ENCODE measurements at regions not wholly inside any gene's neighbourhood (a gene's known extent, or its start where the extent isn't known, plus 50 kb on each side); places are given as distances from the start of the nearest gene placed in this dataset.

- DNase-seq, result peak; percentile 22
Observed at GRCh38 chr4:130257271-130257670, 1161.3 kb downstream of the C4orf33 start.

More at GRCh38 chr4:130257271-130257670, 1161.3 kb downstream of the C4orf33 start:
- no peak overlapping the region for H4K5ac ChIP-seq (ENCODE audit: low read depth, low read length)
- no peak overlapping the region for H3K9ac ChIP-seq (ENCODE audit: low read depth, low read length)
- no peak overlapping the region for H2BK20ac ChIP-seq (ENCODE audit: low read depth, low read length)
- no peaks in the 10 kb centered on the region for H4K20me1 ChIP-seq (ENCODE audit: insufficient read depth, low read length)
- dilution Hi-C loops (cut with HindIII; ENCODE audit: low sequenced_read_pairs, unreplicated experiment) (no loop called here), intact Hi-C loops (cut with micrococcal nuclease) (no loop called here), in situ Hi-C loops (cut with MboI; ENCODE audit: low sequenced_read_pairs) (no loop called here)
- no peak overlapping the region for H3K27ac ChIP-seq (ENCODE audit: insufficient read depth, low read length)
- no peak overlapping the region for H3K14ac ChIP-seq (replicated peaks; ENCODE audit: low read depth, low read length)
- H3K27me3 ChIP-seq (ENCODE audit: control insufficient read depth, insufficient read depth, low read length), result no peaks in the 10 kb centered on the region
- H2AK5ac ChIP-seq (ENCODE audit: low read depth, low read length), result no peak overlapping the region
- TF ChIP-seq SMC3 (IDR thresholded peaks at IDR 0.05; ENCODE audit: low read depth, low read length) (no peak), NFE2L2 (IDR thresholded peaks at IDR 0.05; ENCODE audit: low read depth, low read length) (no peak), CHD1 (IDR thresholded peaks at IDR 0.05; ENCODE audit: low read depth, low read length) (no peak), BHLHE40 (IDR thresholded peaks at IDR 0.05; ENCODE audit: low read depth, low read length) (no peak), ELK1 (IDR thresholded peaks at IDR 0.05; ENCODE audit: borderline replicate concordance, low read depth, low read length) (no peak), RCOR1 (IDR thresholded peaks at IDR 0.05; ENCODE audit: insufficient replicate concordance, low read length) (no peak), RAD21 (IDR thresholded peaks at IDR 0.05; ENCODE audit: low read length) (no peak), MAFK (IDR thresholded peaks at IDR 0.05; ENCODE audit: low read depth, low read length) (no peak), RFX5 (IDR thresholded peaks at IDR 0.05; ENCODE audit: low read depth, low read length) (no peak), CEBPB (IDR thresholded peaks at IDR 0.05; ENCODE audit: low read depth, low read length) (no peak), CTCF (conservative IDR thresholded peaks at IDR 0.05; ENCODE audit: low read depth, low read length) (no peak), FOS (IDR thresholded peaks at IDR 0.05; ENCODE audit: low read depth, low read length) (no peak), MAZ (IDR thresholded peaks at IDR 0.05; ENCODE audit: borderline replicate concordance, low read depth, low read length) (no peak), POLR2A (IDR thresholded peaks at IDR 0.05; ENCODE audit: low read depth, low read length) (no peak), USF2 (IDR thresholded peaks at IDR 0.05; ENCODE audit: low read depth, low read length) (no peak), MXI1 (IDR thresholded peaks at IDR 0.05; ENCODE audit: borderline replicate concordance, low read depth, low read length) (no peak)
- POLR2A ChIA-PET (ENCODE audit: unreplicated experiment), result no interaction called here
- no peak overlapping the region for H4K8ac ChIP-seq (ENCODE audit: low read depth in 2 of 2, low read length in 2 of 2)
- H3K4ac ChIP-seq (ENCODE audit: low read depth, low read length), result no peak overlapping the region
- no peaks in the 10 kb centered on the region for H3K79me1 ChIP-seq (ENCODE audit: low read depth in 1 of 2, low read length in 2 of 2)
- H3K4me1 ChIP-seq (ENCODE audit: control insufficient read depth, insufficient read depth, low read length), result no peaks in the 10 kb centered on the region
- no peak overlapping the region for H3K18ac ChIP-seq (ENCODE audit: low read depth, low read length)
- H2BK120ac ChIP-seq (ENCODE audit: low read depth, low read length), result no peak overlapping the region
- H3K36me3 ChIP-seq (ENCODE audit: control insufficient read depth, insufficient read depth, low read length), result no peaks in the 10 kb centered on the region
- H2BK15ac ChIP-seq (ENCODE audit: low read depth, low read length), result no peak overlapping the region
- no peak overlapping the region for H2BK5ac ChIP-seq (ENCODE audit: low read depth, low read length, poor library complexity, severe bottlenecking)
- H3K56ac ChIP-seq (ENCODE audit: extremely low read depth, insufficient read depth, low read length), result no peak overlapping the region
- no peak overlapping the region for H2AK9ac ChIP-seq (replicated peaks; ENCODE audit: low read depth, low read length, poor library complexity)
- ATAC-seq (ENCODE audit: low read depth), result no peak
- no peak overlapping the region for H3K4me3 ChIP-seq (ENCODE audit: insufficient read depth, low read depth, low read length)
- CTCF ChIA-PET, result no interaction called here
- 0 out of 2 replicates have a peak, but pooled peaks cover 2% of the 10 kb centered on the region for H3K9me3 ChIP-seq (ENCODE audit: control insufficient read depth, insufficient read depth, low read length)
- no peaks in the 10 kb centered on the region for H3K9me1 ChIP-seq (ENCODE audit: insufficient read depth, low read length)
- no peak overlapping the region for H3K4me2 ChIP-seq (ENCODE audit: low read depth, low read length)
- H2AFZ ChIP-seq (replicated peaks; ENCODE audit: low read length, poor library complexity), result no peak overlapping the region
- no peak overlapping the region for H3K23ac ChIP-seq (ENCODE audit: low read depth, low read length)
- no CpG with 5 or more reads among the region's 2 CpGs for WGBS, 2 experiments (ENCODE audit: extremely low coverage in 2 of 2, insufficient read length in 1 of 2)
- H4K91ac ChIP-seq (ENCODE audit: insufficient read depth, low read depth, low read length), result no peak overlapping the region
- BruUV-seq (replicated peaks), result no TSS peak

Measured in IMR-90 (cell line).